PC-3 (cell line): ENCODE measurements at regions not wholly inside any gene's neighbourhood (a gene's known extent, or its start where the extent isn't known, plus 50 kb on each side); places are given as distances from the start of the nearest gene placed in this dataset.
"Not testable (repeated sequence)": the region's sequence is repeated elsewhere in the genome, so short reads cannot be mapped to it uniquely, and the experiment has no call there.

Experiments
- ATAC-seq: fragments of 200-7000 bp; cut with Tn5 transposase; 2 replicates; pipeline ENCODE4 v1.9.1; 2020; ENCODE audit warnings: mild to moderate bottlenecking, moderate library complexity
- BruUV-seq: library from RNA; stranded (reverse); fragments of 400-500 nt; replicated peaks from 2 replicates; lab custom pipeline; 2021; lab: Mats Ljungman, UMichigan
- CTCF ChIA-PET: fragments of 300-600 bp; sonication (Branson Sonifier 250); formaldehyde crosslinking; loops from one replicate; lab custom pipeline; 2022; ENCODE audit warnings: antibody characterized with exemption; lab: Charles Lee
- POLR2A ChIA-PET: fragments of 300-600 bp; sonication (Branson Sonifier 250); formaldehyde crosslinking; loops from one replicate; lab custom pipeline; 2022; ENCODE audit warnings: antibody characterized with exemption; ENCODE audit not compliant: unreplicated experiment; lab: Charles Lee
- DNase-seq: peaks from one replicate; pipeline ENCODE4 v3.0.0-alpha.2; 2015
- H2AFZ ChIP-seq: fragments of 300-600 bp; sonication (generic); 2 replicates; pipeline ENCODE4 v1.6.0; 2016; ENCODE audit warnings: antibody characterized with exemption, low read length
- H3F3A ChIP-seq: fragments of 300-600 bp; sonication (generic); one replicate; pipeline ENCODE4 v1.6.0; 2017; ENCODE audit warnings: antibody characterized with exemption, low read length, control low read depth, mild to moderate bottlenecking; ENCODE audit not compliant: unreplicated experiment
- H3K27ac ChIP-seq: fragments of 300-600 bp; sonication (generic); 2 replicates; pipeline ENCODE4 v1.5.1; 2016; ENCODE audit warnings: mild to moderate bottlenecking, low read length
- H3K27me3 ChIP-seq: fragments of 300-600 bp; sonication (generic); 2 replicates; pipeline ENCODE4 v1.6.1; 2016; ENCODE audit warnings: low read length, mixed read lengths
- H3K36me3 ChIP-seq: fragments of 300-600 bp; sonication (generic); 2 replicates; pipeline ENCODE4 v1.6.1; 2016; ENCODE audit warnings: low read depth, mixed run types, low read length, mixed read lengths
- H3K4me1 ChIP-seq: fragments of 300-600 bp; sonication (generic); 2 replicates; pipeline ENCODE4 v1.5.1; 2016; ENCODE audit warnings: low read length; ENCODE audit not compliant: insufficient read depth
- H3K4me2 ChIP-seq: fragments of 300-600 bp; sonication (generic); 2 replicates; pipeline ENCODE4 v1.6.0; 2016; ENCODE audit warnings: low read length
- H3K4me3 ChIP-seq: fragments of 300-600 bp; sonication (generic); 2 replicates; pipeline ENCODE4 v1.5.1; 2016; ENCODE audit warnings: mild to moderate bottlenecking, low read length, mixed read lengths
- H3K79me2 ChIP-seq: fragments of 300-600 bp; sonication (generic); 2 replicates; pipeline ENCODE4 v1.6.1; 2017; ENCODE audit warnings: low read length, mixed read lengths
- H3K9ac ChIP-seq: fragments of 300-600 bp; sonication (generic); 2 replicates; pipeline ENCODE4 v1.6.0; 2016; ENCODE audit warnings: mild to moderate bottlenecking, low read length
- H3K9me2 ChIP-seq: fragments of 300-600 bp; sonication (generic); replicated peaks from 2 replicates; pipeline ENCODE4 v1.6.1; 2016; ENCODE audit warnings: mixed run types, low read length, mixed read lengths
- H3K9me3 ChIP-seq: fragments of 300-600 bp; sonication (generic); 2 replicates; pipeline ENCODE4 v1.6.1; 2016; ENCODE audit warnings: low read length, mixed read lengths
- H4K20me1 ChIP-seq: fragments of 300-600 bp; sonication (generic); 2 replicates; pipeline ENCODE4 v1.6.1; 2016; ENCODE audit warnings: low read length, mixed read lengths
- EZH2 ChIP-seq: fragments of 300-600 bp; sonication (generic); IDR thresholded peaks from one replicate; pipeline ENCODE4 v1.6.1; 2017; ENCODE audit warnings: antibody characterized with exemption, mild to moderate bottlenecking, low read length; ENCODE audit not compliant: unreplicated experiment
- EZH2phosphoT487 ChIP-seq: fragments of 300-600 bp; sonication (generic); IDR thresholded peaks from 2 replicates; pipeline ENCODE4 v1.6.1; 2018; ENCODE audit warnings: mild to moderate bottlenecking, antibody characterized with exemption, low read length, borderline replicate concordance
- intact Hi-C: fragments of 100-400 bp; cut with micrococcal nuclease; formaldehyde crosslinking; loops from 2 replicates; pipeline ENCODE4 v1.9.0; 2023
- TF ChIP-seq, protein P1 (sequence below): fragments of 300-600 bp; sonication (generic); conservative IDR thresholded peaks from 2 replicates; pipeline ENCODE4 v1.5.1; 2017; ENCODE audit warnings: antibody characterized with exemption, low read depth, mild to moderate bottlenecking, low read length

DNA sequence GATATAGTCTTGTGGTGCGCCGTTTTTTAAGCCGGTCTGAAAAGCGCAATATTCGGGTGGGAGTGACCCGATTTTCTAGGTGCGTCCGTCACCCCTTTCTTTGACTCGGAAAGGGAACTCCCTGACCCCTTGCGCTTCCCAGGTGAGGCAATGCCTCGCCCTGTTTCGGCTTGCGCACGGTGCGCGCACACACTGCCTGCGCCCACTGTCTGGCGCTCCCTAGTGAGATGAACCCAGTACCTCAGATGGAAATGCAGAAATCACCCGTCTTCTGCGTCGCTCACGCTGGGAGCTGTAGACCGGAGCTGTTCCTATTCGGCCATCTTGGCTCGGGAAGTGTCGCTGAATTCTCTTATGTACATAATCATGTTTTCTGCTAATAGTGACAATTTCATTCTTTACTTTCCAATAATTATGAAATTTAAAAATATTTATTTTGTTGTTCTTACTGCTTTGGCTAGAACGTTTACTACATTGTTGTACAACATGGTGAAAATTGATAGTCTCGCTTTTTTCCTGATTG, 61.2 kb upstream of the MINDY3 start:
- H3K27me3 ChIP-seq, BruUV-seq, H3K9me2 ChIP-seq, H3K4me2 ChIP-seq, H4K20me1 ChIP-seq, H2AFZ ChIP-seq, H3K4me1 ChIP-seq, H3K27ac ChIP-seq, CTCF ChIA-PET, H3F3A ChIP-seq, H3K79me2 ChIP-seq, H3K4me3 ChIP-seq, POLR2A ChIA-PET, H3K36me3 ChIP-seq, H3K9me3 ChIP-seq, DNase-seq, H3K9ac ChIP-seq, ATAC-seq, intact Hi-C loops: not testable (repeated sequence)

DNA sequence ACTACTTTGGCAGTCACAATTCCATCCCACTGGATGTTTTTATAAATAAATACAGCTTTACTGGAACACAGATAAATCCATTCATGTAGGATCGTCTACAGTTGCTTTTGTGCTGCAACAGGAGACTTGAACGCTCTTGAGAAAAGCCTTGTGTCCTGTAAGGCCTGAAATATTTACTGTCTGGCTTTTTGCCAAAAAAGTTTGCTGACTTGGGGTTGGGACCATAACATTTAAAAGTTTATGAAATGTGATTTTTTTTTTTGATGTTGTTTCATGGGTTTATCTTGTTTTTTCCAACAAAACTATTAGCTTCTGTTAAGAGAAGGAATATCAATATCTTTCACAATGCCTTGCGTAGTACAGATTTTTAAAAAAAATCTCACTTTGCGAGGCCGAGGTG, 71.1 kb upstream of the MINDY3 start:
- intact Hi-C loops: no loop called here
- DNase-seq (no peak), ATAC-seq (no peak)
- Histone ChIP-seq H3K79me2 (no peaks in the 10 kb centered on the region), H3F3A (no peaks in the 10 kb centered on the region), H3K27ac (no peak overlapping the region), H3K4me3 (no peak overlapping the region), H3K9ac (no peak overlapping the region), H3K36me3 (no peaks in the 10 kb centered on the region), H3K4me1 (no peaks in the 10 kb centered on the region), H4K20me1 (no peaks in the 10 kb centered on the region), H3K27me3 (no peaks in the 10 kb centered on the region), H3K4me2 (no peak overlapping the region), H3K9me2 (no peaks in the 10 kb centered on the region), H3K9me3 (no peaks in the 10 kb centered on the region), H2AFZ (no peak overlapping the region)
- TF ChIP-seq, protein P1, sequence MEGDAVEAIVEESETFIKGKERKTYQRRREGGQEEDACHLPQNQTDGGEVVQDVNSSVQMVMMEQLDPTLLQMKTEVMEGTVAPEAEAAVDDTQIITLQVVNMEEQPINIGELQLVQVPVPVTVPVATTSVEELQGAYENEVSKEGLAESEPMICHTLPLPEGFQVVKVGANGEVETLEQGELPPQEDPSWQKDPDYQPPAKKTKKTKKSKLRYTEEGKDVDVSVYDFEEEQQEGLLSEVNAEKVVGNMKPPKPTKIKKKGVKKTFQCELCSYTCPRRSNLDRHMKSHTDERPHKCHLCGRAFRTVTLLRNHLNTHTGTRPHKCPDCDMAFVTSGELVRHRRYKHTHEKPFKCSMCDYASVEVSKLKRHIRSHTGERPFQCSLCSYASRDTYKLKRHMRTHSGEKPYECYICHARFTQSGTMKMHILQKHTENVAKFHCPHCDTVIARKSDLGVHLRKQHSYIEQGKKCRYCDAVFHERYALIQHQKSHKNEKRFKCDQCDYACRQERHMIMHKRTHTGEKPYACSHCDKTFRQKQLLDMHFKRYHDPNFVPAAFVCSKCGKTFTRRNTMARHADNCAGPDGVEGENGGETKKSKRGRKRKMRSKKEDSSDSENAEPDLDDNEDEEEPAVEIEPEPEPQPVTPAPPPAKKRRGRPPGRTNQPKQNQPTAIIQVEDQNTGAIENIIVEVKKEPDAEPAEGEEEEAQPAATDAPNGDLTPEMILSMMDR: no peak
- TF ChIP-seq EZH2phosphoT487: no peak
- TF ChIP-seq EZH2: no peak
- ChIA-PET POLR2A (no interaction called here), CTCF (no interaction called here)
- no TSS peak for BruUV-seq

DNA sequence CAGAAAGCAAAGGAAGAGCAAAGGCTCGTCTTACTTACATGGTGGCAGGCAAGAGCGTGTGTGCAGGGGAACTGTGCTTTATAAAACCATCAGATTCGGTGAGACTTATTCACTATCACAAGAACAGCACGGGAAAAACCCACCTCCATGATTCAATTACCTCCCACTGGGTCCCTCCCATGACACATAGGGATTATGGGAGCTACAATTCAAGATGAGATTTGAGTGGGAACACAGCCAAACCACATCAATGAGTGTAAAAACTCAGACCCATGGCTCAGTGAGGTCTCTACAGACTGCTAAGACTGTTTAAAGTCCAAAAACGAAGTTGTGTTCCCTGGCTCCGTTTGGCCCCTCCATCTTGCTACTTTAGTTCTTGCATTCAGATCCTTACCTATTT, 79.2 kb upstream of the MINDY3 start:
- H3K9me2 ChIP-seq, H3K9ac ChIP-seq, H3K27me3 ChIP-seq, intact Hi-C loops, ATAC-seq, H3K4me1 ChIP-seq, H3F3A ChIP-seq, H3K4me3 ChIP-seq, H3K79me2 ChIP-seq, CTCF ChIA-PET, H3K27ac ChIP-seq, H3K36me3 ChIP-seq, H3K9me3 ChIP-seq, BruUV-seq, H3K4me2 ChIP-seq, DNase-seq, POLR2A ChIA-PET, H4K20me1 ChIP-seq, H2AFZ ChIP-seq: not testable (repeated sequence)

DNA sequence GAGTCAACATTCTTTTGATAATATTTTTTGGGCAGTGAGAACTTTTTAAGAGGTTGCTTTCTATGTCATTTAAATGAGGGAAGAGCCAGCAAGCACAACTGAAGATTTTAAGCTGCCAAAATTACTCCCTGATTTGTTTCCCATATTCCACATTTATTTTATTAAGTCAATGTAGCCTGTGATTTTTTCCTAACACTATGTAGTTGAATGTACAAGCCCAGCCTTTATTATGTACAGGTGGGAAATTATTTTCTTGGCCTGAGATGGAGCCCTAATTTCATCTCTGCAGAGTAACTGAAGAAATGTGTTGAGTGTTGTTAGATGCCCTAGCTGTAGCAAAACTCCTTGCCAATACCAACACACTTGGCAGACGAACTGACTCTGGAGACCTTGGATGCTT, 83.1 kb upstream of the MINDY3 start:
- H3K36me3 ChIP-seq: no peaks in the 10 kb centered on the region
- no peak overlapping the region for H3K9ac ChIP-seq
- no peak overlapping the region for H3K27ac ChIP-seq
- no peaks in the 10 kb centered on the region for H4K20me1 ChIP-seq
- DNase-seq (no peak), ATAC-seq (no peak)
- H3F3A ChIP-seq: no peaks in the 10 kb centered on the region
- H3K4me2 ChIP-seq: no peak overlapping the region
- ChIA-PET POLR2A (no interaction called here), CTCF (no interaction called here)
- BruUV-seq: no TSS peak
- intact Hi-C loops: no loop called here
- H3K9me3 ChIP-seq: no peaks in the 10 kb centered on the region
- H3K4me3 ChIP-seq: no peak overlapping the region
- H3K27me3 ChIP-seq: no peaks in the 10 kb centered on the region
- H3K4me1 ChIP-seq: no peaks in the 10 kb centered on the region
- TF ChIP-seq EZH2phosphoT487: no peak
- no peak for TF ChIP-seq EZH2
- TF ChIP-seq, protein P1: no peak
- H3K9me2 ChIP-seq: no peaks in the 10 kb centered on the region
- no peak overlapping the region for H2AFZ ChIP-seq
- no peaks in the 10 kb centered on the region for H3K79me2 ChIP-seq
